ENCODE measurements at regions not wholly inside any gene's neighbourhood (a gene's known extent, or its start where the extent isn't known, plus 50 kb on each side); places are given as distances from the start of the nearest gene placed in this dataset.
A peak's percentile ranks its signal among the peaks of the same experiment; 100 is the strongest.

GRCh38 chr14:87869619-87870583, 123.1 kb downstream of the GALC start:
- DNase-seq (ENCODE audit: low spot score in 2 of 2), result no peak
- Histone ChIP-seq H3K36me3 (no peaks in the 10 kb centered on the region), H3K27ac (peak overlapping the region; percentile 18 to 75), H3K4me1 (no peaks in the 10 kb centered on the region), H3K27me3 (no peaks in the 10 kb centered on the region), H3K9me3 (no peaks in the 10 kb centered on the region), H3K4me3 (no peak overlapping the region)
- intact Hi-C loops (cut with DNase I; ENCODE audit: low total_unique reads), result no loop called here
- TF ChIP-seq CTCF (IDR thresholded peaks at IDR 0.05) (no peak), POLR2A (IDR thresholded peaks at IDR 0.05) (no peak), POLR2AphosphoS5 (IDR thresholded peaks at IDR 0.05) (no peak)

GRCh38 chr14:87868920-87869319, 124.1 kb downstream of the GALC start:
- no peak for TF ChIP-seq CTCF (IDR thresholded peaks at IDR 0.05)
- no peak for TF ChIP-seq POLR2A (IDR thresholded peaks at IDR 0.05)
- no peak for TF ChIP-seq POLR2AphosphoS5 (IDR thresholded peaks at IDR 0.05)
- H3K9me3 ChIP-seq, result no peaks in the 10 kb centered on the region
- no peaks in the 10 kb centered on the region for H3K4me1 ChIP-seq
- DNase-seq (ENCODE audit: low spot score in 2 of 2), result no peak
- H3K4me3 ChIP-seq, result no peak overlapping the region
- intact Hi-C loops (cut with DNase I; ENCODE audit: low total_unique reads), result no loop called here
- H3K27me3 ChIP-seq, result no peaks in the 10 kb centered on the region
- peak overlapping the region; percentile 11 to 75 for H3K27ac ChIP-seq
- H3K36me3 ChIP-seq, result no peaks in the 10 kb centered on the region

DNA sequence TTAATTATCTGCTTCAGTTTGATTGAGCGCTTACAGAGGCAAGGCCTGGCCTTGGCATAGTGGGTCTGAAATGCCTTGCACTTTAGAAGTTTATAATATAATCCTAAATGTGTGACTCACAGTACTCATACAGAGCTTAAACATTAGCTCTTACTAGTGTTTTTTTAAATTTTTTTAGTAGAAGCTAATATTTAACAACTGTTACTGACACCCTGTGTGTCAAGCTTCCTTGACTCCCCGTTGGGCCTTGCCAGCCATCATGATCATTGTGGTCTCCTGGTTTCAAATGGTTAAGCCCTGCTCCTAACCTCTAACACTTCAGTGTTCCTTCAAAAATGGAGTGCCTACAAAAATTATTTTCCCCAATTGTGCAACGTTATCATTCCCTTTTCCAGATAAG, 126.9 kb downstream of the GALC start:
- Histone ChIP-seq H3K4me1 (no peaks in the 10 kb centered on the region), H3K36me3 (no peaks in the 10 kb centered on the region), H3K27ac (no peak overlapping the region), H3K9me3 (no peaks in the 10 kb centered on the region), H3K4me3 (no peak overlapping the region), H3K27me3 (no peaks in the 10 kb centered on the region)
- DNase-seq (ENCODE audit: low spot score in 2 of 2), result no peak
- TF ChIP-seq POLR2AphosphoS5 (IDR thresholded peaks at IDR 0.05) (no peak), CTCF (IDR thresholded peaks at IDR 0.05) (no peak), POLR2A (IDR thresholded peaks at IDR 0.05) (no peak)
- intact Hi-C loops (cut with DNase I; ENCODE audit: low total_unique reads), result no loop called here

GRCh38 chr14:87864356-87865270, 128.4 kb downstream of the GALC start:
- H3K4me3 ChIP-seq, result no peak overlapping the region
- no peaks in the 10 kb centered on the region for H3K9me3 ChIP-seq
- H3K27me3 ChIP-seq, result no peaks in the 10 kb centered on the region
- no peaks in the 10 kb centered on the region for H3K4me1 ChIP-seq
- intact Hi-C loops (cut with DNase I; ENCODE audit: low total_unique reads), result no loop called here
- H3K36me3 ChIP-seq, result no peaks in the 10 kb centered on the region
- no peak for DNase-seq (ENCODE audit: low spot score in 2 of 2)
- TF ChIP-seq POLR2AphosphoS5 (IDR thresholded peaks at IDR 0.05) (no peak), CTCF (IDR thresholded peaks at IDR 0.05) (no peak), POLR2A (IDR thresholded peaks at IDR 0.05) (no peak)
- no peak overlapping the region for H3K27ac ChIP-seq

All from breast epithelium (tissue), 4 donors.